ENCODE measurements at regions not wholly inside any gene's neighbourhood (a gene's known extent, or its start where the extent isn't known, plus 50 kb on each side); places are given as distances from the start of the nearest gene placed in this dataset.

DNA sequence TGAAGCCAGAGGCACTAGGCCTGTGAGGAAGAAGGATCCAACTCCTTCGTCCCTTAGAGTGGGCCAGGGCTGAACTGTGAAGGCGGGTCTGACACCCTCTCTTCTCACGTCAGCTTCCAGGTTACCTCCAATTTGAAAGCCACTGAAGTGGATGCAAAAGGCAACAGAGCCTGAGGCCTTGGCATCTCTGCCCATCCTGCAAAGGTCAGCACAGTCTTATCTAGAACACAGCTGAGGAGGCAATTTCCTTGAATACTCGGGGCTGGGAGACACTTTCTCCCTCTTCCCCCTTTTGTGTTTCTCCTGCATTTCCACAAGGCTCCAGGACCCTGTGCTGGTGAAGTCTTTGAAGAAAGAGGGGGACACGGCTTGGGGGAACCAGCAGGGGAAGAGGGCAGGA, 91.6 kb upstream of the PAX6 start:
- TF ChIP-seq, protein P1, sequence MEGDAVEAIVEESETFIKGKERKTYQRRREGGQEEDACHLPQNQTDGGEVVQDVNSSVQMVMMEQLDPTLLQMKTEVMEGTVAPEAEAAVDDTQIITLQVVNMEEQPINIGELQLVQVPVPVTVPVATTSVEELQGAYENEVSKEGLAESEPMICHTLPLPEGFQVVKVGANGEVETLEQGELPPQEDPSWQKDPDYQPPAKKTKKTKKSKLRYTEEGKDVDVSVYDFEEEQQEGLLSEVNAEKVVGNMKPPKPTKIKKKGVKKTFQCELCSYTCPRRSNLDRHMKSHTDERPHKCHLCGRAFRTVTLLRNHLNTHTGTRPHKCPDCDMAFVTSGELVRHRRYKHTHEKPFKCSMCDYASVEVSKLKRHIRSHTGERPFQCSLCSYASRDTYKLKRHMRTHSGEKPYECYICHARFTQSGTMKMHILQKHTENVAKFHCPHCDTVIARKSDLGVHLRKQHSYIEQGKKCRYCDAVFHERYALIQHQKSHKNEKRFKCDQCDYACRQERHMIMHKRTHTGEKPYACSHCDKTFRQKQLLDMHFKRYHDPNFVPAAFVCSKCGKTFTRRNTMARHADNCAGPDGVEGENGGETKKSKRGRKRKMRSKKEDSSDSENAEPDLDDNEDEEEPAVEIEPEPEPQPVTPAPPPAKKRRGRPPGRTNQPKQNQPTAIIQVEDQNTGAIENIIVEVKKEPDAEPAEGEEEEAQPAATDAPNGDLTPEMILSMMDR (conservative IDR thresholded peaks at IDR 0.05 in 1 of 2, IDR thresholded peaks at IDR 0.05 in 1 of 2; ENCODE audit: low read depth in 1 of 2, low read length in 2 of 2), result no peak
- TF ChIP-seq EZH2 (IDR thresholded peaks at IDR 0.05; ENCODE audit: low read length, missing control alignments), result no peak
